ENCODE measurements at regions not wholly inside any gene's neighbourhood (a gene's known extent, or its start where the extent isn't known, plus 50 kb on each side); places are given as distances from the start of the nearest gene placed in this dataset.
"Not testable (repeated sequence)": the region's sequence is repeated elsewhere in the genome, so short reads cannot be mapped to it uniquely, and the experiment has no call there.

DNA sequence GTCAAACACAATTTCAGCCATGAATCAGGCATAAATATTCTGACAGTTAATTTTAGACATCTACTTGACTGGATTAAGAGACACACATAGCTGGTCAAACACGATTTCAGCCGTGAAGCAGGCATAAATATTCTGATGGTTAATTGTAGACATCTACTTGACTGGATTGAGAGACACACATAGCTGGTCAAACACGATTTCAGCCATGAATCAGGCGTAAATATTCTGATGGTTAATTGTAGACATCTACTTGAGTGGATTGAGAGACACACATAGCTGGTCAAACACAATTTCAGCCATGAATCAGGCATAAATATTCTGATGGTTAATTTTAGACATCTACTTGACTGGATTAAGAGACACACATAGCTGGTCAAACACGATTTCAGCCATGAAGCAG lies 106.4 kb downstream of the OR4F3 start:
- DNase-seq (ENCODE audit: low read depth in 1 of 2, low spot score in 1 of 2): peak in 1 of 2 experiments; percentile 0
- not testable (repeated sequence) for H3K27ac ChIP-seq (replicated peaks); H3K4me3 ChIP-seq (replicated peaks; ENCODE audit: insufficient read depth, low read length); H3K27me3 ChIP-seq (ENCODE audit: insufficient read depth, poor library complexity, severe bottlenecking)
